ENCODE measurements at regions not wholly inside any gene's neighbourhood (a gene's known extent, or its start where the extent isn't known, plus 50 kb on each side); places are given as distances from the start of the nearest gene placed in this dataset.

- peaks cover 0 to 16% (median 4%) of the 10 kb centered on the region in 5 donors for H3K27me3 Mint-ChIP-seq
- no peaks in the 10 kb centered on the region for H3K4me1 Mint-ChIP-seq
- POLR2A ChIA-PET, result no interaction called here
- peaks cover 0 to 2% (median 0%) of the 10 kb centered on the region in 9 donors for H3K9me3 Mint-ChIP-seq
- H3K4me3 Mint-ChIP-seq, result no peak overlapping the region
- no peaks in the 10 kb centered on the region for H3K36me3 Mint-ChIP-seq
- DNase-seq, result no peak
- ATAC-seq, result no peak
- H3K27ac Mint-ChIP-seq, result no peak overlapping the region
Observed at GRCh38 chr3:157836022-157836421, 270.2 kb downstream of the SHOX2 start.

DNA sequence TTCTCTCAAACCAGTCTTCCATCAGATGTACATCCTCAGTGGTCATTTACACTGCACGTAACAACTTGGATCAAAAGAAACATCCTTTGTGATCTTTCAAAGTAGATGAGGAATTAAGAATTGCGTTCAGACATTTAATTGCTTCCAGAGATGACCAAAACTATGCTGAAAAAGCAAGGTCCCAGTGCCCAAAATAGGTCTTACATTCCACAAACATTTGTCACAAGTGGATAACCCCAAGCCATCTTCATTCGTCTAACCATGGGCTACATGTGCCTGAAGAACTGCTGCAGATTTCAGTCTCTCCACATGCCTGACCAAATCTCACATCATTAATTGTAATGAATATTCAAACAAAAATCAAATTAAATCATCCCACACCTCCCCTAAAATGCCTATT lies 273.6 kb downstream of the SHOX2 start:
- DNase-seq (no peak), ATAC-seq (no peak)
- H3K9me3 Mint-ChIP-seq, result peaks cover 3 to 29% (median 12%) of the 10 kb centered on the region in 9 donors
- no peak overlapping the region for H3K4me3 Mint-ChIP-seq
- no peaks in the 10 kb centered on the region for H3K4me1 Mint-ChIP-seq
- H3K27me3 Mint-ChIP-seq, result peaks cover 0 to 16% (median 4%) of the 10 kb centered on the region in 5 donors
- H3K36me3 Mint-ChIP-seq, result peaks cover 0 to 14% (median 0%) of the 10 kb centered on the region in 3 donors
- no peak overlapping the region for H3K27ac Mint-ChIP-seq
- POLR2A ChIA-PET, result no interaction called here

DNA sequence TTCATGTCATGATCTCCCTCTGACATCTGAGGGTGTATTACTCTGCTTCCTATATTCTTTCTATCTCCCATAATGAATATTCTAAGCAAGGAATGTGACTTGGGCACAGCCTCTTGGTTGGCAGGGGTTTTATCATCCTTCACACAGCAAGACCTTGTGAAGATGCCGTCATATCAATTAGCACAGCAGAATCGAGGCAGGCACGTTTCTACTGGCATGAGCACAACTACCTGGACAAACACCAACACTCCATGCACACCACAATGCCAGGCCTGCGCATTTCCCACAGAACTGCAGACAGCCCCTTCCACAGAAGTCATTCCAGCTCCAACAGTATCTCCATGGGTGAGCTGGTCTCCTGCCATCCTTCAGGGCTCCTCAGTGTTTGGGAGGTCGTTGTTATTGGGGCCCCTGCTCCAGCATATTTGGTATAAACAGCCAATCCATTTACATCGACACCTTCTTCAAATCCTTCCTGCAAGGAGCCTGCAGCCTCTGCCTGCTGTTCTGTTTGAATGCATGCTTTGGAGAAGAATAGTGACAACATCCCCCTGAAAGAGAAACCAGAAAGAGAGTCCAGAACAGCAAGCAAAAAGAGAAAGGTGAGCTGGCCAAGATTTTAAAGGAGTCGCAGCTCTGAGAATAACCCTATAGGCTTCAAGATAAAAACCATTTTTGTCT lies 275.5 kb downstream of the SHOX2 start:
- Mint-ChIP-seq H3K36me3 (peaks cover 0 to 18% (median 0%) of the 10 kb centered on the region in 3 donors), H3K4me3 (no peak overlapping the region), H3K9me3 (peaks cover 4 to 37% (median 15%) of the 10 kb centered on the region in 9 donors), H3K27ac (no peak overlapping the region), H3K4me1 (no peaks in the 10 kb centered on the region), H3K27me3 (peaks cover 0 to 16% (median 5%) of the 10 kb centered on the region in 5 donors)
- POLR2A ChIA-PET, result no interaction called here
- no peak for ATAC-seq
- no peak for DNase-seq

GRCh38 chr3:157829786-157830185 lies 276.4 kb downstream of the SHOX2 start:
- DNase-seq (no peak), ATAC-seq (no peak)
- H3K36me3 Mint-ChIP-seq, result peaks cover 0 to 18% (median 0%) of the 10 kb centered on the region in 3 donors
- no peak overlapping the region for H3K4me3 Mint-ChIP-seq
- H3K9me3 Mint-ChIP-seq, result peaks cover 4 to 37% (median 15%) of the 10 kb centered on the region in 9 donors
- no peaks in the 10 kb centered on the region for H3K4me1 Mint-ChIP-seq
- no peak overlapping the region for H3K27ac Mint-ChIP-seq
- peaks cover 0 to 8% (median 1%) of the 10 kb centered on the region in 5 donors for H3K27me3 Mint-ChIP-seq
- POLR2A ChIA-PET, result no interaction called here

DNA sequence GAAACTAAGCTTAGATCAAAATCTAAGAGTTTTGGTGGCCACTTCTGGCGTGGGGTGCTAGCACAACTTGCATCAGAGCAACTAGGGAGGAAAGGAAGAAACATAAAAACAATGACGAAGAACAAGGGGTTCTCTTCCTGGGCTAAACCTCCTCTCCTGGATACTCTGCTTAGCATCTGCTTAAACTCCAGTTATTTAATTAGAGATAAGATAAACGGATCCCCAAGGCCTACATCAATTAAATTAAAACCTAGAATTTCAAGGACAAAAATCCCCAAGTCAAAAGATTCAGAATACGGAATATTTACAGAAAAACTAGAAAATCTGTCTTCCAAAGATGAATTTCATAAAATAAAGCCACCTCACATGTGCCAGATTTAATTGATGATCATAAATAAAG lies 281.9 kb downstream of the SHOX2 start:
- ATAC-seq (no peak), DNase-seq (no peak)
- Mint-ChIP-seq H3K4me1 (no peaks in the 10 kb centered on the region), H3K36me3 (peaks cover 0 to 16% (median 0%) of the 10 kb centered on the region in 3 donors), H3K27me3 (peaks cover 0 to 9% (median 0%) of the 10 kb centered on the region in 5 donors), H3K27ac (no peak overlapping the region), H3K4me3 (no peak overlapping the region), H3K9me3 (peaks cover 0 to 46% (median 9%) of the 10 kb centered on the region in 9 donors)
- POLR2A ChIA-PET, result no interaction called here

GRCh38 chr3:157823050-157823449 lies 283.2 kb downstream of the SHOX2 start:
- Mint-ChIP-seq H3K9me3 (peaks cover 0 to 38% (median 6%) of the 10 kb centered on the region in 9 donors), H3K27me3 (peaks cover 0 to 9% (median 0%) of the 10 kb centered on the region in 5 donors), H3K4me1 (no peaks in the 10 kb centered on the region), H3K36me3 (peaks cover 0 to 10% (median 0%) of the 10 kb centered on the region in 3 donors), H3K4me3 (no peak overlapping the region), H3K27ac (no peak overlapping the region)
- DNase-seq, result no peak
- POLR2A ChIA-PET, result no interaction called here
- ATAC-seq, result no peak

DNA sequence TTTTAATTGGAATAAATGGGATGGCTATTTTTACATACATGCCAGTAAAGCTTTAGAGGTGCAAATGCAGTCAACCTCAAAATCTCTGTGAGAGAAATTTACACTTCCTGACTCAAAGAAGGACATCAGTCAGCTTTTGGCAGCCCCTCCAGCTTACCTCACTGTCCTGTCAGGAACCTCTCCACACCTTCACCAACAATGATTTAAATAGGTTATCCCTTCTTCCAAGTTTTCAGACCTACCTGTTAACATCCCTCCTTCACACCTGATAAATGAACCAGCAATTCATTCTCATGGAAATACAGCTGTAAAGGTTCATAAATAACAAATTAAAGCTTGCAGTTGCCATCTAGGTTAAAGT lies 286.1 kb downstream of the SHOX2 start:
- DNase-seq, result no peak
- peaks cover 0 to 6% (median 0%) of the 10 kb centered on the region in 5 donors for H3K27me3 Mint-ChIP-seq
- no peaks in the 10 kb centered on the region for H3K4me1 Mint-ChIP-seq
- ATAC-seq, result no peak
- no peak overlapping the region for H3K27ac Mint-ChIP-seq
- no peak overlapping the region for H3K4me3 Mint-ChIP-seq
- H3K36me3 Mint-ChIP-seq, result peaks cover 0 to 6% (median 0%) of the 10 kb centered on the region in 3 donors
- H3K9me3 Mint-ChIP-seq, result peaks cover 0 to 26% (median 0%) of the 10 kb centered on the region in 9 donors
- POLR2A ChIA-PET, result no interaction called here

DNA sequence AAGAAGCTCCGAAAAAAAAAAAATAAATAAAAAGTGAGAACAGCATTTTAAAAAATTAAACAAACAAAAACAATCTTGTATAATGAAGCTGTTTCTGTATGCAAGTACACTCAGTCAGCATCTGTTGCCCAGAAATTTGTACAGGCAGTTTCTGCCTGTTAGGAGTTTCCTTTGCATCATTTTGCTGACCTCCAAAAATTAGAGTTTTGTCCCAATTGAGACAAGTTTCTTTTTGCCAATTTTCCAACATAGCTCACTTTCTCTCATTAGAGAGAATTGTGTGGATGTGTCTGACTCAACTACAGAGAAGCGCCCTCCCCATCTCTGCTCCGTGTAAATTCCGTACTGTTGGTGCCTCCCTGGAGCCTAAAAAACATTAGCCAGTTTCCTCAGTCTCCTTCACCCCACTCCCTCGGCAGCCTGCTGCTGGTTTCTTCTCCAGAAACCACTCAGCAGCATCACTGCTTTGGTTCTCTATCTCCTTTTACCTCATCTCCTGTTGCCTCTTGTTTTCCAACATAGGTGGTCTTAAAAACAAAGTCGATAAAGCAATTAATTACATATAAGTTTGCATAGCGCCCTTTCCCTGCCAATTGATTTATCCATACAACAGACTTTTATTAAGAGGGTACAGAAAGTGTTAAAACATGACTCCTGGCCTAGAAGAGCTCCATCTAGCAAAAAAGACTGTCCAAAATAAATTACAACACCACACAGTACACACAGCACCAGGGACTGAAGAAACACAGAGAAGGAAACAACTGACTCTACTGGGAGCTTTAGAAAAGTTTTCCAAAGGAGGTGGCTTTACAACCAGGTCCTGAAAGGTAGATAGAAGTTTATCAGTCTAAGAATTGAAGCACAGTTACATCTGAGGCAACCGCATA lies 286.7 kb downstream of the SHOX2 start:
- H3K36me3 Mint-ChIP-seq, result peaks cover 0 to 6% (median 0%) of the 10 kb centered on the region in 3 donors
- H3K4me3 Mint-ChIP-seq, result no peak overlapping the region
- H3K27me3 Mint-ChIP-seq, result peaks cover 0 to 6% (median 0%) of the 10 kb centered on the region in 5 donors
- POLR2A ChIA-PET, result no interaction called here
- no peaks in the 10 kb centered on the region for H3K4me1 Mint-ChIP-seq
- peaks cover 0 to 26% (median 0%) of the 10 kb centered on the region in 9 donors for H3K9me3 Mint-ChIP-seq
- DNase-seq, result no peak
- no peak for ATAC-seq
- no peak overlapping the region for H3K27ac Mint-ChIP-seq

DNA sequence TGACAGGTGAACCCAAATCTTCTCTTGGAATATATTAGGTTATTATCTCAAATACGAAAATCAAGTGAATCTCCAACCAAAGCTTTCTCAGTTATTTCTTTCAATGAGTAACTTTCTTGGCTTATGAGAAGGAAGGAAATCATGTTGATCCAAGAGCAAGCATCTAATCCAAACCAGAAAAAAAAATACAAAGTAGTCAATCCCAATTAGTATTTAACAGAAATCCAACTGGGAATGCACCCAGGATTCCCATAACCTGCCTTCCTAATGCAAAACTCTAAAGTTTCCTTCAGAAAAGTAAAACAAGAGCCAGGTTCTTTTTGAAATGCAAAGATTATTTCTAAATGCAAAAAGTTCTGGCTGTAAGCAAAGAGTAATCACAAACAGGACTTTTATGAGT lies 289.3 kb downstream of the SHOX2 start:
- Mint-ChIP-seq H3K27ac (no peak overlapping the region), H3K4me3 (no peak overlapping the region), H3K9me3 (peaks cover 0 to 17% (median 0%) of the 10 kb centered on the region in 9 donors), H3K4me1 (no peaks in the 10 kb centered on the region), H3K36me3 (peaks cover 0 to 5% (median 0%) of the 10 kb centered on the region in 3 donors), H3K27me3 (peaks cover 0 to 3% (median 0%) of the 10 kb centered on the region in 5 donors)
- no peak for ATAC-seq
- POLR2A ChIA-PET, result no interaction called here
- no peak for DNase-seq

DNA sequence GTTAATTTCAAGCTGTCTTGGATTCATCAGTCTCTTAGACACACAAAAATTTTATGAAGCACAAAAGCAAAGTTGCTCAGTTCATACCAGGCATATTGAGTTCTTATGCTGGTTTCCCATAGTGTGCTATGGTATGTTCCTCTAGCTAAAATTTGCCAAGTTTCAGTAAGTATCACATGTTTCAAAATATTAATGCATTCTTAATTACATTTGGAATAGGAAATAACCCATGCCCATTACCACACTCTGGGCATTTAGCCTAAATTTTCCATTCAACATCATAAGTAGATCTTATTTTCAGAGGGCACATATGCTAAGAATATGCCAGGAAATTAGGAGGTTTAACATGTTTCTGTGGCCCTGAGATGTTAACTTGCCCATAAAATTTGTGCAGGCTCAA lies 289.9 kb downstream of the SHOX2 start:
- ATAC-seq, result no peak
- Mint-ChIP-seq H3K4me1 (no peaks in the 10 kb centered on the region), H3K4me3 (no peak overlapping the region), H3K36me3 (no peaks in the 10 kb centered on the region), H3K27me3 (peaks cover 0 to 3% (median 0%) of the 10 kb centered on the region in 5 donors), H3K9me3 (peaks cover 0 to 11% (median 0%) of the 10 kb centered on the region in 9 donors), H3K27ac (no peak overlapping the region)
- POLR2A ChIA-PET, result no interaction called here
- DNase-seq, result no peak

DNA sequence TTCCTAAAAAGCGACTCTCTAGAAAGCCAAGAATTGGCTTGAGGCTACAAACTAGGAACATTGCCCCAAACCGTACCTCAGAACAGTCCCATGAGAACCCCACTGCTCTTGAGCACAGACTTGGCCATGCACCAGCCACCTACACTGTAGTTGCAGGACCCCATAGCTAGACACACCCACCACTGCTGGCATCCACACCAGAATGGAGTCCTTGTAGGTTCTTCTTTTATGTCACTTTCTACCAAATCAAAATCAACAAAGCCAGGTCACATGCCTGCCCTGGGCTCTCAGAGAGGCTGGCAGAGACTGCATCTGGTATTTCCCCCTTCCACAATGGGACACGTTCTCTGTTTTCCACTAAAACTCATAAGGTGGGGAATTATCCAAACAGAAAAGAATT lies 290.5 kb downstream of the SHOX2 start:
- no peak overlapping the region for H3K27ac Mint-ChIP-seq
- H3K4me3 Mint-ChIP-seq, result no peak overlapping the region
- H3K36me3 Mint-ChIP-seq, result no peaks in the 10 kb centered on the region
- H3K27me3 Mint-ChIP-seq, result peaks cover 0 to 3% (median 0%) of the 10 kb centered on the region in 5 donors
- DNase-seq, result no peak
- H3K9me3 Mint-ChIP-seq, result peaks cover 0 to 5% (median 0%) of the 10 kb centered on the region in 9 donors
- no peak for ATAC-seq
- POLR2A ChIA-PET, result no interaction called here
- H3K4me1 Mint-ChIP-seq, result no peaks in the 10 kb centered on the region

DNA sequence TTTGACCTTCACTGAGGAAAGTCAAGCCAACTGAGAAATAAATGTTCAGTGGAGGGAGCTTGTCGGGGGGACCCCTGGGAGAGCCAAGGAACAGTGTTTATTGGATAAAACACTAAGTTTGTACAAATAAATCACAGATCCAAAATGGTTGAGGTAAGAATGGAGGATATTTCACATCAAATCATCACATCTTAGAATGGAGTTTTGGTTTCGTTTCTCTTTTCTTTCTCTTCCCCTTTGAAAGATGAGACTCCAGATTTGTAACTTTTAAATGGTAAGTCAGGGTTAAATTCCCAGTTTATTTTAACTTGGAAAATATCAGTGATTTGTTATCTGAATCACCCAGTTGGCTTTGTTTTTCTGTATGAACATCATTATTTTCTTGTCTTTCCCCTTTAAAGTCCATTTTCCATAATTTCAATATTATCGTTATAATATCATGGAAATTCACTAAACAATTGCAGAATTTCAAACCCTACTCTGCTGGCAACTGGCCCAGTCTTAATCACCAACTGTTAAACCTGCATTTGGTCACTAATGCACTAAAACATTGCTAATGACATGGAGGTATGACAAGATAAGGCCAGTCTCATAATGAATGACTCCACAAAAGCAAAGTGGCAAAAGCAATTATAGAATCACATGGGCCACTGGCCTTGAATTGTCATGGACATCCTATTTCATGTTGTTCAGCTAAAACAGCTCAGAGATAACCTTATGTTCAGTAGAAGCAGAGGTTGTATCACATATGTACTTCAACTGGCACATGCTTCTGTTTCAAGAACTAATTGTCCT lies 295.1 kb downstream of the SHOX2 start:
- peaks cover 0 to 2% (median 0%) of the 10 kb centered on the region in 5 donors for H3K27me3 Mint-ChIP-seq
- POLR2A ChIA-PET, result no interaction called here
- H3K4me3 Mint-ChIP-seq, result no peak overlapping the region
- ATAC-seq, result no peak
- no peaks in the 10 kb centered on the region for H3K36me3 Mint-ChIP-seq
- no peaks in the 10 kb centered on the region for H3K4me1 Mint-ChIP-seq
- no peak overlapping the region for H3K27ac Mint-ChIP-seq
- peaks cover 0 to 1% (median 0%) of the 10 kb centered on the region in 9 donors for H3K9me3 Mint-ChIP-seq
- no peak for DNase-seq
